GM12874 (cell line): ENCODE measurements at regions not wholly inside any gene's neighbourhood (a gene's known extent, or its start where the extent isn't known, plus 50 kb on each side); places are given as distances from the start of the nearest gene placed in this dataset.
A peak's percentile ranks its signal among the peaks of the same experiment; 100 is the strongest.

Source experiments
- CTCF ChIP-seq: IDR thresholded peaks from 2 replicates; pipeline ENCODE4 v1.5.1; 2011; ENCODE audit warnings: low read depth, mild to moderate bottlenecking, control low read depth, low read length, moderate library complexity; ENCODE audit not compliant: insufficient read depth

DNA sequence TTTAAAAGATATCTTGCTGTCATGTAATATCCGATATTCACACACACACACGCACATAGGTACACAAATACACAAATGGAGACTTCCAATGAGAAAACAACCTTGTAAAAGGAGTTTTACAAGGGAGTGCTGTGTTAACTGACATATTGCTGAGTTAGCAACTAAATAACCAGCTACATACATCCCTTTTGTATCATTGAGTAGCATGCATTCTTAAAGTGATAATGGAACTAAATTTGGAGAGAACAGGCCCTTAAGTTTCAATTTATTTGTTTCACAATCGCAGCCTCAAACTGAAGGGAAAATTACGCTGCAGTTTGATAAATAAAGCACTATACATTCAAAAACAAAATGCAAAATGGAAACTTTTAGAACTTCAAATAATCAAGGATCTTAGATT, 1046.0 kb upstream of the NR2F2 start:
- TF ChIP-seq CTCF, result no peak

- no peak for TF ChIP-seq CTCF
These were observed 1045.5 kb upstream of the NR2F2 start for GRCh38 chr15:95284933-95285421.

GRCh38 chr15:95286352-95286880, 1044.1 kb upstream of the NR2F2 start:
- no peak for TF ChIP-seq CTCF

DNA sequence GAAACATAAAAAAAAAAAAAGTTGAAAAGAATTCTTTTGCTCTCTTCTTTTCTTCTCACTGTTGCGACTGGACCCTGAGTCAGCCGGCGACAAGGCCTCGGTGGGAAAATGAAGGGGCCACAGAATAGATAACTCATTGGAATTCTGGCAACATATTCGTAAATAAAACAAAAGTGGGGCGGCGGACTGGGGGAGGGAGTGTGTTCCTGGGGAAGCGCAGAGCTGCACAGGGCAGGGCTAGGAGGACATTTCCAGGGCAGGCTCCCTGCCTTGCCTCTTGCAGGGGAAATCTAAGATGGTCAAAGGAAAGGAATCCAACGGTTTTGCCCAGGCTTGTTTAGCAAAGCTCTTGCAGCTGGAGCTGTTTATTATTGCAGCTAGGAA, 1042.8 kb upstream of the NR2F2 start:
- no peak for TF ChIP-seq CTCF

DNA sequence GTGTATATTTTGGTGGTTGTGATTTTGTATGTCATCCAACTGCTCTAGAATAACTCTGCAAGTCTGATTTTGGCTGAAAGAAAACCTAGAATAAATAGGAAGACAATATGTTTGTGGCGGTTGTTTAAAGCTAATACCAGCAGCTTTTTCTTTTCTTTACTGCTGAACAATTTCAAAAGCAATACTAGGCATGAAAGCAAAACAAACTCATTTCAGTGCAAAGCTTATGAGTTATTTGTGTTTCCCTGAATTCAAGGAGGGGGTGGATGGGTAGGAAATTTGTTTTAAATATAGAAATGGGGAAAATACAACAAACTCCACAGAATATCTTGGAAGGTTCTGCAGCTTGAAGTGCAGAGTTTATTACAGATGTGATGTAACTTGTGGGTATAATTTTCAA, 1041.9 kb upstream of the NR2F2 start:
- no peak for TF ChIP-seq CTCF

GRCh38 chr15:95290176-95290974, 1040.1 kb upstream of the NR2F2 start:
- TF ChIP-seq CTCF, result no peak

- peak; percentile 47; the same call in 1 of the 2 replicates for TF ChIP-seq CTCF
These were observed 1038.5 kb upstream of the NR2F2 start for GRCh38 chr15:95291898-95292472.
